DMS153 (cell line): ENCODE measurements at regions not wholly inside any gene's neighbourhood (a gene's known extent, or its start where the extent isn't known, plus 50 kb on each side); places are given as distances from the start of the nearest gene placed in this dataset.
A peak's percentile ranks its signal among the peaks of the same experiment; 100 is the strongest.

ENCODE experiments used
- DNase-seq: peaks from one replicate; lab custom pipeline; 2025; lab: John Stamatoyannopoulos, UW

DNA sequence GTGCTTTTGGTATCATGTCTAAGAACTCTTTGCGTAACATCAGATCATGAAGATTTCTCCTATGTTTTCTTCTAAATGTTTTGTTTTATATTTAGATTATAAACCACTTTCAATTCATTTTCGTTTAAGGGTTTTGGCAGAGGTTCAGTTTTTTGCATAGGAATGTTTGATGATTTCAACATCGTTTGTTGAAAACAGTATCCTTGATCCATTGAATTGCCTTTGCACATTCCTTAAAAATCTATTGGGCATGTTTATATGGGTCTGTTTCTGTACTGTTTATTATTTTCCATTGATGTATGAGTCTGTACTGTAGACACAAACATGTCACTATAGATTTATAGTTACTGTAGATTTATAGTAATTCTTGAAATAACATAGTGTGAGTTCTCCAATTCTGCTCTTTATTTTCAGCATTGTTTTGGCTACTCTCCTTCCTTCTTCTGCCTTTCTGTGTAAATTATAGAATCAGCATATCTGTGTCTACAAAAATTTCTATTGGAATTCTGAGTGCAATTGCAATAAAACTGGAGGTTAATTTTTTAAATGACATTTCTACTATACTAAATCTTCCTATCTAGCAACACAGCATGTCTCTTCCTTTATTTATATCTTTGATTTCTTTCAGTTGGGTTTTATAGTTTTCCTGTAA is 374.0 kb downstream of the SV2B start:
- no peak for DNase-seq

- DNase-seq: no peak
These were observed 376.6 kb upstream of the SLCO3A1 start for GRCh38 chr15:91476861-91477260.

DNA sequence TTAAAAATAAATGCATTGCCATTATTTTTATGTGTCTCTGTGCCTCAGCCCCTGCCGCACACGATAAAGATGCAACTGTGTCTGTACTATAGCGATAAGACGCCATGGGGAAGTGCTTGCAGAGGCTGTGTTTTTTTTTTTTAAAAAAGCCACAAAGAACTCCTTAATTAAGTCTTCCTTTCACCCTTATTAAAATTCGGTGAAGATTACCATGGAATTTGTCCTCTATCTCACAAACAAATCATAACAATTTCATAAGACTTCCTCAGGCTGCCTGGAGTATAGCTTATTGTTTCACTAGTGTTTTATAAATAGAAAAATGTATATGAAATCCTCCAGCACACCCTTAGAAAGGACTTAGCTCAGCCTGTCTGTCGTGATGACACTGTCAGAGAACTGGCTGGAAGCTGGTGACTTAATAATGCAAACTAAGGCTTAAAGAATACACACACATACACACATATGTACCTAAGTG is 374.8 kb upstream of the SLCO3A1 start:
- no peak for DNase-seq

GRCh38 chr15:91480426-91480825 is 373.1 kb upstream of the SLCO3A1 start:
- no peak for DNase-seq

DNA sequence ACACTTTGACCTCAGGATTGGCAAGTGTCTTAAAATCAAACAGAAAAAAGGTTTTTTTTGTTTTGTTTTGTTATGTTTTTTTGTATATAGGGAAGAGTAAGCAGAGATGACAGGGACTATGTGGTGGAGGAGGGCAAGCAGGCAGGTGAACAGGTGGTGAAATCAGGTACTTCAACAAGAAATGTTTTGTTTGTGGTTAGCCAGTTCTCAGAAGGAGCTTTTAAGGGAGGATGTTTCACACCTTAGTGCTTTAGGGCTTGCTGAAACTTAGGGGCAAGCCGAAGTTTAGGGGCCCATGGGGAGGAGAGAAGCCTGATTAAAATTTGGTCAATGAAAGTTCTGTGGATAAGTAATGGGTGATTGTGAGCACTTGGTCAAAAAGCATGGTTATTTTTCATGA is 370.7 kb upstream of the SLCO3A1 start:
- DNase-seq: no peak

GRCh38 chr15:91484141-91484540 is 369.4 kb upstream of the SLCO3A1 start:
- DNase-seq: no peak

GRCh38 chr15:91488452-91488851 is 365.1 kb upstream of the SLCO3A1 start:
- no peak for DNase-seq

- no peak for DNase-seq
These were observed 363.3 kb upstream of the SLCO3A1 start for GRCh38 chr15:91490211-91490610.

DNA sequence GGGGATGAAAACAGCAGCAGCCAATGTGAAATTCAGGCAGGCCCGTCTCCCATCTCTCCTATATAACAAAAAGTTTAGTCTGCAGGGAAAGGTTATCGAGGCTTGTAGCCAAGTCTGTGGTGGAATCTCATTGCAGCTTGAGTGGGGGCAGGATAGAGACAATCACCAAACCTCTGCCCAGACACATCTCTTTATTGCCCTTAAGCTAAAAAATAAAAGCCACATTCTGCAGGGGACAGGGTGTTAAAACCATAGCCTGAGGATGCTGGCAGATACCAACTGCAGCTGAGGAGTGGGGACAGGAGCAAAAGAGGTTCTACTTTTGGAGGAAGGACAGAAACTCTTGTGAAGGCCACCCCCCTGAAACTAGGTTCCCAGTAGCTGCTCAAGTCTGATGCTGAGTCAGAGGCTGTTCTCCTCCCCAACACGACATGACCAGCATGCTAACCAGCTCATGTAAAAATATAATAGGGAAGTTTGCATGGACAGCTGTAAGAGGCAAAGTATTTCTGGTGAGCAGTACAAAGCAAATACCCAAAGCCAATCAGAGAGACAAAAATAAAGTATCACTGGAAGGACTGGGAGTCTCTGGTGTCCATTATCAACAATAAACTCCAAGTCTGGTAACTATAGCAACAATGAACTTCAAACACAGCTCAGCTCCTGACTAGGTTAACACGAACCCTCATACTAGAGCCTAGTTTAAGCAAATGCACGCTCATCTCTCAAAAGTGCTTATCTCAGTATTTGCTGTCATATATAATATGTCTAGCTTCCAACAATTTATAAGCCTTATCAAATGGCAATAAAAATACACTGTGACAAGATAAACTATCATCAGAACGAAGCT is 362.2 kb upstream of the SLCO3A1 start:
- DNase-seq: no peak

GRCh38 chr15:91496754-91497691 is 356.5 kb upstream of the SLCO3A1 start:
- no peak for DNase-seq

DNA sequence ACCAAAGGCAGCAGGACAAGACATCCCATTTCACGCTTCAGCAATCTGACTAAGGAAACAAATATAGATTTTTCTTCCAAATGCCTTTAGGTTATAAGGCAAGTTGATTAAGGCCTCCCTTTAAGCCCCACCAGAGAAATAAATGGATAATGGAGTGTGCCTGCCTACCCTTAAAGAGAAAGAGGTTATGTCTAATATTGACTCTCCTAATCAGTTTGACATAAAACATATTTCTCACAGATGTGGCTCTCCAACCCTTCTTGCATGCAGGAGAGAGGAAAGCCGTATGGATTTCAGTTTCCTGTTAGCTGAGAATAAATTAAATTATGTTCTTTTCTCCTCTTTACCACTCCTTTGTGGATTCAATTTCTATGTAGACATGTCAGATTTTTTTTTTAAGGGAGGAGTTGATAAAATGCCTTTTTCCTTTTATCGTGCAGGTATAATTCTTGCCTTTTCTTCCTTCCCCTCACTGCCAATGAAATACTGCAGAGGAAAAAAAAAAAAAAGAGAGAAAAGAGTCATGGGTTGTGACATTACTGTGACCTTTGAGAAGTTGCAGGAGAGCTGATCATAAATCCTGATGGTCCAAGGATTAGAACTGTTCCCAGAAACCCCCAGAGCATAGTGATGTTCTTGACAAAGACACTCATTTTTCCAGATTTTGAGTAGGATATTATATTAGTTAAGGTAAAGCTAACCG is 355.3 kb upstream of the SLCO3A1 start:
- DNase-seq: no peak

DNA sequence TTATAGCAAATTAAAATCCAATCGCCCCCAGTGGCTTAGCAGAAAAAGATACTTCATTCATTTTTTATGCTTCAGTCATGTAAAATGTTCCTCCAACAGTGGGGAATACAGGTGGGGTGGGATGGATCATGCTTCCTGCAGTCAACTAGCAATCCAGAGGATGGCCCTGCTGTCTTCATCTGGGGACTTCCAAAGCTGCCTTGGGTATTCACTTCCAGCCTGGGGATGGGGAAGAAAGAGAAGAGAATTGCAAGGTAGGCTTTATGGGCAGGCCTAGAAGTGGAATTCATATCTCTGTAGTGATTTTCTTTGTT is 354.8 kb upstream of the SLCO3A1 start:
- DNase-seq: no peak

- DNase-seq: no peak
These were observed 353.6 kb upstream of the SLCO3A1 start for GRCh38 chr15:91499774-91500383.

DNA sequence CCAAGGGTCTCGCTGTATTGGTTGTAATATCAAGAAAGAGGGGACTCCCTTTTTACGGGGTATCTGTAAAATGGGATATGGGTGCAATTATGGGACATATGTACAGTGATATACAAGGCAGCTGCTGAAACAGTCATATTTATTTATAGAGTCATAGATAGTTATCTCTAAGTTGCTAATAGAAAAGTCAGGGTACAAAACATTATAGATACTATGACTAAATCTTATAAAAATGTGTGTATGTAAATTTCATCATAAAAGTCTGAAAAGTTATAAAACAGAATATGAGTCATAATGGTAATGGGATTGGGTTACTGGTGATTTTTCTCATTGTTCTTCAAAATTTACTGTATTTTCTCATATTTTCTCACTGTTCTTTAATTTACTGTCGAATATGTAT is 344.9 kb upstream of the SLCO3A1 start:
- no peak for DNase-seq

- no peak for DNase-seq
These were observed 339.4 kb upstream of the SLCO3A1 start for GRCh38 chr15:91514147-91514546.

DNA sequence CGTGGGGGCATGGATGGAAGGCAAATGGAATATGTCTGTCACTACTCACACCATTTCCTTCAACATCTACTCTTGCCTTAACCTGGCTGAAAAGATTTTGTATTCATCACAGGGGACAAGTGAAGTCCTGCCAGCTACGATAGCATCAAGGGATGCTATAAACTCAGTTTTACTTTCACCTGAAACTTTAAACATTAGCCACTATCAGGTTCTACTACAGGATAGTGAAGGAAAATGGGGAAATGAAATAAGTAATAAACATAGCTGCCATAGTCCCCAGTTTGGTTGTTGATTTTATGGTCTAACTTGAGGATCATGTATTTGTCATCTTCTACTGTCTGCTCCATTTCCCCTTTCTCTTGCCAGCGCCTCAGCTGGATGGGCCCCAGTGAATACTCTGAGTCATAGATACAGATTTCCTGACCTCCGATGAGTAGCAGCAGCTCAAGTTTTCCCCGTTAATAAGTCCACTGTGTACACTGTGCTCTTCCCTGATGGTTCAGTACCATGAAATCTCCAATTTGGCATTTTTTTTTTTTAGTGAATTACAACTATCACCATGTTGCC is 338.2 kb upstream of the SLCO3A1 start:
- DNase-seq: no peak

- DNase-seq: peak; percentile 11
These were observed 336.6 kb upstream of the SLCO3A1 start for GRCh38 chr15:91516866-91517265.

DNA sequence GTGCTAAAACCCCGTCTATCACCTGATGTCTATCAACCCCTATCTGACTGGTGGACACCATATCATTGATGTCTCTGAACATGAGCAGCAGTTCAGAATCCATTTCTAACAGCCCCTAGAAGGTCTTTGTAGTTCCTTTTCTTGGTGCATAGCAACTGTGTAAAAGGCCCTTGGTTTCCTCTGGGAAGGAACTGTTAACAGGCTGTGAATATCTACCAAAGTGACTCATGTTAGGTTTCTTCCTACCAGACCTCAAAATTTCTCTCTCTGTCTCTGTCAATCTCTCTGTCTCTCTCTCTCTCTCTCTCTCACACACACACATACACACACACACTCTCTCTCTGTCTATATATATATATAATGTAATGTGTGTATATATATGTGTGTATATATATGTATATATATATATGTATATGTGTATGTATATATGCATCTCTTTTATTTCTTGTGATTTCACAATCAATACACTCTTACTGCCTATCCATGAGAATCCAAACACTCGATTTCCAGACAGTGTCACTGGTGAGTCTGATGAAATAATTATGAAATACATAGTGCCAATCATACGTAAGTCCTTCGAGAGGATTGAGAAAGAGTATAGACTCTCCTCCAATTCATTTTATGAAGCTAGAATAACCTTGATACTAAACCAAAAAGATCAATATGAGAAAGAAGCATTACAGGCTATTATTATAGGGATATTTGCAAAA is 335.9 kb upstream of the SLCO3A1 start:
- no peak for DNase-seq

DNA sequence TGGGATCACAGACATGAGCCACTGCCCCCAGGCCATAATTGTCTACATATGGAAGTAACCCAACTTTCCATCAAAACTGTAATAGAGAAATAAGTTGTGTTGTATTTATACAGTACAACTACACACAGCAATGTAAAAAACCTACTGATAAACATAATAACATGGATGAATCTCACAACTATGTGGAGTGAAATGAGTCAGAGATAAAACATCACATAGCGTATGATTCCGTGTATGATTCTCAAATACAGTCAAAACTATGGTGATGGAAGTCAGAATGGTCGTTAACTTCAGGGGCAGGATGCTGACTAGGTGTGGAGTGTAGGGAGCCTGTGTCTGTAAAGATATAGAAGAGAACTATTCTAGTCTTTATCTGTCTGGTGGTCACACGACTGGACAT is 332.7 kb upstream of the SLCO3A1 start:
- no peak for DNase-seq

GRCh38 chr15:91521548-91521947 is 332.0 kb upstream of the SLCO3A1 start:
- DNase-seq: no peak
